ENCODE measurements at regions not wholly inside any gene's neighbourhood (a gene's known extent, or its start where the extent isn't known, plus 50 kb on each side); places are given as distances from the start of the nearest gene placed in this dataset.

- no peaks in the 10 kb centered on the region for H3K36me3 ChIP-seq (ENCODE audit: control insufficient read depth, insufficient read depth, low read length)
- no peaks in the 10 kb centered on the region for H3K27me3 ChIP-seq (ENCODE audit: control insufficient read depth, insufficient read depth, low read length)
- H3K4me1 ChIP-seq (ENCODE audit: control insufficient read depth, extremely low read depth, insufficient read depth, low read length) = no peaks in the 10 kb centered on the region
- H3K9ac ChIP-seq (ENCODE audit: insufficient read depth, low read length) = no peak overlapping the region
- H3K4me3 ChIP-seq (replicated peaks in 1 of 4; ENCODE audit: control extremely low read depth in 1 of 4, insufficient read depth in 1 of 4, low read depth in 3 of 4, low read length in 4 of 4) = no peak overlapping the region
- H4K20me1 ChIP-seq (ENCODE audit: control insufficient read depth, extremely low read depth, insufficient read depth, low read length) = no peaks in the 10 kb centered on the region
- no peak overlapping the region for H2AFZ ChIP-seq (ENCODE audit: low read length)
- no peaks in the 10 kb centered on the region for H3K79me2 ChIP-seq (ENCODE audit: control insufficient read depth, insufficient read depth, low read length)
- no peak for TF ChIP-seq CTCF (conservative IDR thresholded peaks at IDR 0.05 in 1 of 2, IDR thresholded peaks at IDR 0.05 in 1 of 2; ENCODE audit: low read depth in 1 of 2, low read length in 2 of 2)
- no peak overlapping the region for H3K4me2 ChIP-seq (ENCODE audit: extremely low read depth, insufficient read depth, low read length)
- DNase-seq (ENCODE audit: low read depth in 2 of 2) = no peak
- no peak overlapping the region for H3K27ac ChIP-seq (ENCODE audit: insufficient read depth, low read length)
- H3K9me3 ChIP-seq (ENCODE audit: control insufficient read depth, insufficient read depth, low read depth, low read length) = no peaks in the 10 kb centered on the region
Observed at GRCh38 chr4:81905971-81906370, 434.3 kb upstream of the RASGEF1B start.

- Histone ChIP-seq H3K27me3 (ENCODE audit: control insufficient read depth, insufficient read depth, low read length) (no peaks in the 10 kb centered on the region), H3K4me1 (ENCODE audit: control insufficient read depth, extremely low read depth, insufficient read depth, low read length) (no peaks in the 10 kb centered on the region), H4K20me1 (ENCODE audit: control insufficient read depth, extremely low read depth, insufficient read depth, low read length) (no peaks in the 10 kb centered on the region), H3K27ac (ENCODE audit: insufficient read depth, low read length) (no peak overlapping the region), H2AFZ (ENCODE audit: low read length) (no peak overlapping the region), H3K79me2 (ENCODE audit: control insufficient read depth, insufficient read depth, low read length) (no peaks in the 10 kb centered on the region), H3K9me3 (ENCODE audit: control insufficient read depth, insufficient read depth, low read depth, low read length) (no peaks in the 10 kb centered on the region), H3K4me3 (replicated peaks in 1 of 4; ENCODE audit: control extremely low read depth in 1 of 4, insufficient read depth in 1 of 4, low read depth in 3 of 4, low read length in 4 of 4) (no peak overlapping the region), H3K9ac (ENCODE audit: insufficient read depth, low read length) (no peak overlapping the region), H3K4me2 (ENCODE audit: extremely low read depth, insufficient read depth, low read length) (no peak overlapping the region), H3K36me3 (ENCODE audit: control insufficient read depth, insufficient read depth, low read length) (no peaks in the 10 kb centered on the region)
- no peak for DNase-seq (ENCODE audit: low read depth in 2 of 2)
- TF ChIP-seq CTCF (conservative IDR thresholded peaks at IDR 0.05 in 1 of 2, IDR thresholded peaks at IDR 0.05 in 1 of 2; ENCODE audit: low read depth in 1 of 2, low read length in 2 of 2) (no peak), EZH2 (IDR thresholded peaks at IDR 0.05; ENCODE audit: low read length, missing control alignments) (no peak)
Observed at GRCh38 chr4:81904121-81904520, 432.4 kb upstream of the RASGEF1B start.

- Histone ChIP-seq H3K27ac (ENCODE audit: insufficient read depth, low read length) (no peak overlapping the region), H4K20me1 (ENCODE audit: control insufficient read depth, extremely low read depth, insufficient read depth, low read length) (no peaks in the 10 kb centered on the region), H3K36me3 (ENCODE audit: control insufficient read depth, insufficient read depth, low read length) (no peaks in the 10 kb centered on the region), H3K9ac (ENCODE audit: insufficient read depth, low read length) (no peak overlapping the region), H2AFZ (ENCODE audit: low read length) (no peak overlapping the region), H3K27me3 (ENCODE audit: control insufficient read depth, insufficient read depth, low read length) (no peaks in the 10 kb centered on the region), H3K4me2 (ENCODE audit: extremely low read depth, insufficient read depth, low read length) (no peak overlapping the region), H3K4me3 (replicated peaks in 1 of 4; ENCODE audit: control extremely low read depth in 1 of 4, insufficient read depth in 1 of 4, low read depth in 3 of 4, low read length in 4 of 4) (no peak overlapping the region), H3K79me2 (ENCODE audit: control insufficient read depth, insufficient read depth, low read length) (no peaks in the 10 kb centered on the region), H3K9me3 (ENCODE audit: control insufficient read depth, insufficient read depth, low read depth, low read length) (no peaks in the 10 kb centered on the region), H3K4me1 (ENCODE audit: control insufficient read depth, extremely low read depth, insufficient read depth, low read length) (no peaks in the 10 kb centered on the region)
- TF ChIP-seq CTCF (conservative IDR thresholded peaks at IDR 0.05 in 1 of 2, IDR thresholded peaks at IDR 0.05 in 1 of 2; ENCODE audit: low read depth in 1 of 2, low read length in 2 of 2) (no peak), EZH2 (IDR thresholded peaks at IDR 0.05; ENCODE audit: low read length, missing control alignments) (no peak)
- DNase-seq (ENCODE audit: low read depth in 2 of 2) = no peak
Observed at GRCh38 chr4:81903212-81903611, 431.5 kb upstream of the RASGEF1B start.
